ENCODE measurements at regions not wholly inside any gene's neighbourhood (a gene's known extent, or its start where the extent isn't known, plus 50 kb on each side); places are given as distances from the start of the nearest gene placed in this dataset.

- TF ChIP-seq POLR2AphosphoS5 (IDR thresholded peaks at IDR 0.05; ENCODE audit: low read depth, low read length) (no peak), REST (IDR thresholded peaks at IDR 0.05; ENCODE audit: insufficient read depth in 1 of 2, low read depth in 2 of 2, low read length in 2 of 2) (no peak), TAF1 (IDR thresholded peaks at IDR 0.05; ENCODE audit: borderline replicate concordance, insufficient read depth, low read length) (no peak), FOXP2 (optimal IDR thresholded peaks at IDR 0.05; ENCODE audit: borderline replicate concordance, extremely low read depth, extremely low read length, insufficient read depth) (no peak), SIN3A (IDR thresholded peaks at IDR 0.05; ENCODE audit: borderline replicate concordance, insufficient read depth, low read length) (no peak)
Observed at GRCh38 chr7:13091974-13092707, 404.7 kb downstream of the ARL4A start.
